ENCODE measurements at regions not wholly inside any gene's neighbourhood (a gene's known extent, or its start where the extent isn't known, plus 50 kb on each side); places are given as distances from the start of the nearest gene placed in this dataset.

- no peak for DNase-seq (ENCODE audit: low read depth)
Observed at GRCh38 chr10:124302951-124303505, 115.7 kb downstream of the OAT start.

GRCh38 chr10:124301736-124302135, 117.0 kb downstream of the OAT start:
- DNase-seq (ENCODE audit: low read depth): no peak

- no peak for DNase-seq (ENCODE audit: low read depth)
Observed at GRCh38 chr10:124300735-124301134, 118.0 kb downstream of the OAT start.

- DNase-seq (ENCODE audit: low read depth): no peak
Observed at GRCh38 chr10:124300224-124300623, 118.5 kb downstream of the OAT start.

- no peak for DNase-seq (ENCODE audit: low read depth)
Observed at GRCh38 chr10:124299696-124300095, 119.0 kb downstream of the OAT start.

GRCh38 chr10:124298891-124299290, 119.8 kb downstream of the OAT start:
- no peak for DNase-seq (ENCODE audit: low read depth)

- DNase-seq (ENCODE audit: low read depth): no peak
Observed at GRCh38 chr10:124296813-124297788, 121.6 kb downstream of the OAT start.

GRCh38 chr10:124296121-124296812, 122.5 kb downstream of the OAT start:
- no peak for DNase-seq (ENCODE audit: low read depth)

GRCh38 chr10:124294811-124295770, 123.6 kb downstream of the OAT start:
- no peak for DNase-seq (ENCODE audit: low read depth)

GRCh38 chr10:124293616-124294449, 124.9 kb downstream of the OAT start:
- no peak for DNase-seq (ENCODE audit: low read depth)

- DNase-seq (ENCODE audit: low read depth): no peak
Observed at GRCh38 chr10:124292911-124293615, 125.7 kb downstream of the OAT start.

GRCh38 chr10:124291001-124291701, 127.6 kb downstream of the OAT start:
- no peak for DNase-seq (ENCODE audit: low read depth)

- no peak for DNase-seq (ENCODE audit: low read depth)
Observed at GRCh38 chr10:124289851-124290795, 128.6 kb downstream of the OAT start.

GRCh38 chr10:124288928-124289850, 129.5 kb downstream of the OAT start:
- no peak for DNase-seq (ENCODE audit: low read depth)

- no peak for DNase-seq (ENCODE audit: low read depth)
Observed at GRCh38 chr10:124288486-124288885, 130.2 kb downstream of the OAT start.

GRCh38 chr10:124287791-124288190, 130.9 kb downstream of the OAT start:
- DNase-seq (ENCODE audit: low read depth): no peak

GRCh38 chr10:124287071-124287685, 131.5 kb downstream of the OAT start:
- no peak for DNase-seq (ENCODE audit: low read depth)
